ENCODE measurements at regions not wholly inside any gene's neighbourhood (a gene's known extent, or its start where the extent isn't known, plus 50 kb on each side); places are given as distances from the start of the nearest gene placed in this dataset.

- Histone ChIP-seq H3K27ac (ENCODE audit: extremely low read depth, low read depth, low read length) (no peak overlapping the region), H3K9me3 (ENCODE audit: control insufficient read depth, insufficient read depth, low read depth, low read length) (no peaks in the 10 kb centered on the region), H3K36me3 (ENCODE audit: control insufficient read depth in 2 of 2, insufficient read depth in 1 of 2, low read length in 2 of 2) (no peaks in the 10 kb centered on the region), H3K4me3 (ENCODE audit: low read depth, low read length) (no peak overlapping the region), H3K4me1 (ENCODE audit: control insufficient read depth, insufficient read depth, low read length) (no peaks in the 10 kb centered on the region)
- POLR2A ChIA-PET = no interaction called here
- TF ChIP-seq ZSCAN16 (tag by site-specific recombination; IDR thresholded peaks at IDR 0.05) (no peak), KLF7 (tag by site-specific recombination; IDR thresholded peaks at IDR 0.05; ENCODE audit: borderline replicate concordance) (no peak), ZNF10 (tag by site-specific recombination; IDR thresholded peaks at IDR 0.05) (no peak), ZNF776 (tag by site-specific recombination; IDR thresholded peaks at IDR 0.05; ENCODE audit: borderline replicate concordance) (no peak), ZNF146 (tag by site-specific recombination; IDR thresholded peaks at IDR 0.05) (no peak), BCL11A (tag by site-specific recombination; IDR thresholded peaks at IDR 0.05; ENCODE audit: low read depth) (no peak), ZBTB17 (tag by site-specific recombination; IDR thresholded peaks at IDR 0.05) (no peak), ZNF585B (tag by site-specific recombination; IDR thresholded peaks at IDR 0.05) (no peak), CTCF (tag by site-specific recombination; IDR thresholded peaks at IDR 0.05) (no peak), ZNF112 (tag by site-specific recombination; IDR thresholded peaks at IDR 0.05) (no peak), PRDM6 (tag by site-specific recombination; IDR thresholded peaks at IDR 0.05) (no peak), ZNF677 (tag by site-specific recombination; IDR thresholded peaks at IDR 0.05) (no peak), ZNF843 (tag by site-specific recombination; IDR thresholded peaks at IDR 0.05) (no peak)
- CTCF ChIA-PET = no interaction called here
Observed at GRCh38 chr15:35671981-35672380, 126.0 kb upstream of the DPH6 start.

- CTCF ChIA-PET = interaction anchor here (0.7 kb wide), 1 partner anchor 372 kb away, joined by 3 read pairs; no protein-coding TSS in a partner anchor
- Histone ChIP-seq H3K9me3 (ENCODE audit: control insufficient read depth, insufficient read depth, low read depth, low read length) (no peaks in the 10 kb centered on the region), H3K4me1 (ENCODE audit: control insufficient read depth, insufficient read depth, low read length) (no peaks in the 10 kb centered on the region), H3K36me3 (ENCODE audit: control insufficient read depth in 2 of 2, insufficient read depth in 1 of 2, low read length in 2 of 2) (no peaks in the 10 kb centered on the region), H3K27ac (ENCODE audit: extremely low read depth, low read depth, low read length) (no peak overlapping the region), H3K4me3 (ENCODE audit: low read depth, low read length) (no peak overlapping the region)
- TF ChIP-seq HOXA7 (CRISPR knock-in tag; IDR thresholded peaks at IDR 0.05; ENCODE audit: borderline replicate concordance) (no peak), KLF17 (tag by site-specific recombination; IDR thresholded peaks at IDR 0.05) (no peak), ZBTB21 (tag by site-specific recombination; IDR thresholded peaks at IDR 0.05) (no peak), ZNF341 (tag by site-specific recombination; IDR thresholded peaks at IDR 0.05; ENCODE audit: low read depth) (no peak), ZXDB (tag by site-specific recombination; IDR thresholded peaks at IDR 0.05) (no peak), ZNF629 (tag by site-specific recombination; IDR thresholded peaks at IDR 0.05) (no peak), WT1 (tag by site-specific recombination; IDR thresholded peaks at IDR 0.05) (no peak), ZNF292 (tag by site-specific recombination; IDR thresholded peaks at IDR 0.05; ENCODE audit: borderline replicate concordance, low read depth) (no peak), ELK4 (IDR thresholded peaks at IDR 0.05; ENCODE audit: borderline replicate concordance, low read depth, low read length) (no peak), ZNF211 (tag by site-specific recombination; IDR thresholded peaks at IDR 0.05; ENCODE audit: low read depth) (no peak), GLIS1 (tag by site-specific recombination; IDR thresholded peaks at IDR 0.05) (no peak)
- POLR2A ChIA-PET = interaction anchor here (0.7 kb wide), 1 partner anchor 126 kb away, joined by 3 read pairs; no protein-coding TSS in a partner anchor
Observed at GRCh38 chr15:35673093-35673684, 127.2 kb upstream of the DPH6 start.

Measured in HEK293 (cell line).